ENCODE measurements at regions not wholly inside any gene's neighbourhood (a gene's known extent, or its start where the extent isn't known, plus 50 kb on each side); places are given as distances from the start of the nearest gene placed in this dataset.

- no peak for TF ChIP-seq CTCF (conservative IDR thresholded peaks at IDR 0.05 in 1 of 2, IDR thresholded peaks at IDR 0.05 in 1 of 2; ENCODE audit: low read depth in 1 of 2, low read length in 2 of 2)
- TF ChIP-seq EZH2 (IDR thresholded peaks at IDR 0.05; ENCODE audit: low read length, missing control alignments) = no peak
Measured at GRCh38 chr13:74335370-74335769, 201.2 kb upstream of the KLF12 start.

Data from fibroblast of lung (primary cell).